ENCODE measurements at regions not wholly inside any gene's neighbourhood (a gene's known extent, or its start where the extent isn't known, plus 50 kb on each side); places are given as distances from the start of the nearest gene placed in this dataset.

- no peaks in the 10 kb centered on the region for H3K9me3 ChIP-seq (ENCODE audit: low read length)
- no peaks in the 10 kb centered on the region for H3K9me2 ChIP-seq (ENCODE audit: low read depth, low read length)
- H4K20me1 ChIP-seq (ENCODE audit: insufficient read depth, low read length) = no peaks in the 10 kb centered on the region
- H3K79me2 ChIP-seq (ENCODE audit: insufficient read depth, low read length) = no peaks in the 10 kb centered on the region
- H2AFZ ChIP-seq (ENCODE audit: low read length) = no peak overlapping the region
- H3F3A ChIP-seq (ENCODE audit: insufficient read depth, low read length) = no peaks in the 10 kb centered on the region
- no peaks in the 10 kb centered on the region for H3K27me3 ChIP-seq (ENCODE audit: insufficient read depth, low read length)
- no peak overlapping the region for H3K4me3 ChIP-seq (ENCODE audit: low read depth, low read length, poor library complexity, severe bottlenecking)
- H3K4me1 ChIP-seq (ENCODE audit: insufficient read depth, low read length, severe bottlenecking) = no peaks in the 10 kb centered on the region
- no peak overlapping the region for H3K27ac ChIP-seq (ENCODE audit: low read depth, low read length, poor library complexity, severe bottlenecking)
- no peaks in the 10 kb centered on the region for H3K36me3 ChIP-seq (ENCODE audit: insufficient read depth, low read length)
- TF ChIP-seq EZH2 (IDR thresholded peaks at IDR 0.05; ENCODE audit: borderline replicate concordance, low read length) = no peak
- no peak overlapping the region for H3K9ac ChIP-seq (ENCODE audit: low read length)
- H3K4me2 ChIP-seq (ENCODE audit: low read length) = no peak overlapping the region
Observed at GRCh38 chr15:72940229-72940622, 112.0 kb upstream of the NEO1 start.

GRCh38 chr15:72939514-72940228 is 112.6 kb upstream of the NEO1 start:
- TF ChIP-seq CTCF (IDR thresholded peaks at IDR 0.05; ENCODE audit: low read length) (no peak), EZH2 (IDR thresholded peaks at IDR 0.05; ENCODE audit: borderline replicate concordance, low read length) (no peak)
- Histone ChIP-seq H3K9ac (ENCODE audit: low read length) (no peak overlapping the region), H3K4me1 (ENCODE audit: insufficient read depth, low read length, severe bottlenecking) (no peaks in the 10 kb centered on the region), H4K20me1 (ENCODE audit: insufficient read depth, low read length) (no peaks in the 10 kb centered on the region), H3K4me2 (ENCODE audit: low read length) (no peak overlapping the region), H3K27ac (ENCODE audit: low read depth, low read length, poor library complexity, severe bottlenecking) (no peak overlapping the region), H3K79me2 (ENCODE audit: insufficient read depth, low read length) (no peaks in the 10 kb centered on the region), H2AFZ (ENCODE audit: low read length) (no peak overlapping the region), H3K36me3 (ENCODE audit: insufficient read depth, low read length) (no peaks in the 10 kb centered on the region), H3K27me3 (ENCODE audit: insufficient read depth, low read length) (no peaks in the 10 kb centered on the region), H3K4me3 (ENCODE audit: low read depth, low read length, poor library complexity, severe bottlenecking) (no peak overlapping the region), H3K9me2 (ENCODE audit: low read depth, low read length) (no peaks in the 10 kb centered on the region), H3K9me3 (ENCODE audit: low read length) (no peaks in the 10 kb centered on the region), H3F3A (ENCODE audit: insufficient read depth, low read length) (no peaks in the 10 kb centered on the region)

GRCh38 chr15:72936691-72937679 is 115.3 kb upstream of the NEO1 start:
- H3K9me2 ChIP-seq (ENCODE audit: low read depth, low read length) = no peaks in the 10 kb centered on the region
- no peaks in the 10 kb centered on the region for H3K9me3 ChIP-seq (ENCODE audit: low read length)
- no peak overlapping the region for H3K9ac ChIP-seq (ENCODE audit: low read length)
- no peak overlapping the region for H3K27ac ChIP-seq (ENCODE audit: low read depth, low read length, poor library complexity, severe bottlenecking)
- TF ChIP-seq EZH2 (IDR thresholded peaks at IDR 0.05; ENCODE audit: borderline replicate concordance, low read length) (no peak), CTCF (IDR thresholded peaks at IDR 0.05; ENCODE audit: low read length) (no peak)
- no peak overlapping the region for H3K4me3 ChIP-seq (ENCODE audit: low read depth, low read length, poor library complexity, severe bottlenecking)
- H3K4me2 ChIP-seq (ENCODE audit: low read length) = no peak overlapping the region
- H3K27me3 ChIP-seq (ENCODE audit: insufficient read depth, low read length) = no peaks in the 10 kb centered on the region
- no peaks in the 10 kb centered on the region for H4K20me1 ChIP-seq (ENCODE audit: insufficient read depth, low read length)
- no peaks in the 10 kb centered on the region for H3K79me2 ChIP-seq (ENCODE audit: insufficient read depth, low read length)
- H3K4me1 ChIP-seq (ENCODE audit: insufficient read depth, low read length, severe bottlenecking) = no peaks in the 10 kb centered on the region
- H3F3A ChIP-seq (ENCODE audit: insufficient read depth, low read length) = no peaks in the 10 kb centered on the region
- H3K36me3 ChIP-seq (ENCODE audit: insufficient read depth, low read length) = no peaks in the 10 kb centered on the region
- no peak overlapping the region for H2AFZ ChIP-seq (ENCODE audit: low read length)

All from OCI-LY1 (cell line).